Body of pancreas (tissue), 4 donors: ENCODE measurements at regions not wholly inside any gene's neighbourhood (a gene's known extent, or its start where the extent isn't known, plus 50 kb on each side); places are given as distances from the start of the nearest gene placed in this dataset.
"Not testable (repeated sequence)": the region's sequence is repeated elsewhere in the genome, so short reads cannot be mapped to it uniquely, and the experiment has no call there.

Experiments
- ATAC-seq: fragments of 150-250 bp; one replicate; pipeline ENCODE4 v1.9.1; 2016
- DNase-seq, 4 donors: peaks; one replicate each; pipeline ENCODE4 v3.0.0-alpha.2; 2019
- H3K27ac ChIP-seq, 4 donors: fragments of 200-600 bp; sonication (generic); 1 replicate in 3 of 4; 2 replicates in 1 of 4; pipeline versions ENCODE4 v1.5.1 to v1.6.1; 2016 to 2019; ENCODE audit warnings: mild to moderate bottlenecking in 1 of 4, mixed read lengths in 1 of 4, moderate library complexity in 1 of 4
- H3K27me3 ChIP-seq, 2 donors: fragments of 200-600 bp; sonication (generic); one replicate each; pipeline ENCODE4 v1.6.0; 2016; ENCODE audit warnings: mild to moderate bottlenecking in 1 of 2
- H3K36me3 ChIP-seq, 2 donors: fragments of 200-600 bp; sonication (generic); replicated peaks in 1 of 2; 2 replicates each; pipeline ENCODE4 v1.5.1; 2016; ENCODE audit warnings: low read depth in 2 of 2; ENCODE audit not compliant: insufficient read depth in 1 of 2
- H3K4me1 ChIP-seq: fragments of 200-600 bp; sonication (generic); one replicate; pipeline ENCODE4 v1.6.0; 2016
- H3K4me3 ChIP-seq, 2 donors: fragments of 200-600 bp; sonication (generic); 1 replicate in 1 of 2; 2 replicates in 1 of 2; pipeline ENCODE4 v1.5.1; 2016 to 2019
- H3K9me3 ChIP-seq, 3 donors: fragments of 200-600 bp; sonication (generic); 1 replicate in 2 of 3; 2 replicates in 1 of 3; pipeline ENCODE4 v1.5.1; 2016
- POLR2A ChIP-seq, 3 donors: fragments of 450-650 bp; IDR thresholded peaks; one replicate each; pipeline ENCODE4 v1.6.1; 2016; ENCODE audit warnings: antibody characterized with exemption in 3 of 3, mild to moderate bottlenecking in 2 of 3
- WGBS, 2 donors: methylation state at CpG; one replicate each; pipeline ENCODE4 v1.1.5; 2017; 5-methylcytosine and 5-hydroxymethylcytosine counted together
- intact Hi-C: fragments of 100-400 bp; cut with DNase I; formaldehyde crosslinking; loops from one replicate; pipeline ENCODE4 v1.15.1; 2023
- TF ChIP-seq, protein P1 (sequence below), 7 experiments: fragments of 450-650 bp in 4 of 7; fragments of 200-600 bp in 3 of 7; sonication (generic) in 3 of 7; IDR thresholded peaks; one replicate each; pipeline ENCODE4 v1.5.1; 2016 to 2019; ENCODE audit warnings: antibody characterized with exemption in 7 of 7

DNA sequence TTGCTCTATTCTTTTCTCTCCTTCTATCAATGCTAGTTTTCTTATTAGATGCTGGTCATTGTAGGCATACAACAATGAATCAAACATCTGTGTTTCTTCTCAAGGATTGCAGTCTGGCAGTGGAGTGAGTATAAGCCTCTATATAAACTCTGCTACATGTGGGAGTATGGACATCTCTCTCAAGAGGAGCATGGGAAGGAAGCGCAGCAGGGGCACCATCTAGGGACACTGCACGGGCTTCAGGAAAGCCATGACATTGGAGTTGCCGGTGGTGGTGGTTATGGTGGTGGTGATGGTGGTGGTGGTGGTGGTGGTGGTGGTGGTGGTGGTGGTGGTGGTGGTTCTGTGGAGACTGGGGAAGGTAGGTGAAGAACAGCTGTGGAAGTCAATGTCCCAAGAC, 462.6 kb downstream of the RNF144A start:
- Histone ChIP-seq H3K27me3 (no peaks in the 10 kb centered on the region), H3K4me3 (no peak overlapping the region), H3K36me3 (no peaks in the 10 kb centered on the region), H3K27ac (no peak overlapping the region), H3K9me3 (no peaks in the 10 kb centered on the region), H3K4me1 (peaks cover 12% of the 10 kb centered on the region)
- TF ChIP-seq POLR2A (IDR thresholded peaks at IDR 0.05): no peak
- TF ChIP-seq, protein P1, sequence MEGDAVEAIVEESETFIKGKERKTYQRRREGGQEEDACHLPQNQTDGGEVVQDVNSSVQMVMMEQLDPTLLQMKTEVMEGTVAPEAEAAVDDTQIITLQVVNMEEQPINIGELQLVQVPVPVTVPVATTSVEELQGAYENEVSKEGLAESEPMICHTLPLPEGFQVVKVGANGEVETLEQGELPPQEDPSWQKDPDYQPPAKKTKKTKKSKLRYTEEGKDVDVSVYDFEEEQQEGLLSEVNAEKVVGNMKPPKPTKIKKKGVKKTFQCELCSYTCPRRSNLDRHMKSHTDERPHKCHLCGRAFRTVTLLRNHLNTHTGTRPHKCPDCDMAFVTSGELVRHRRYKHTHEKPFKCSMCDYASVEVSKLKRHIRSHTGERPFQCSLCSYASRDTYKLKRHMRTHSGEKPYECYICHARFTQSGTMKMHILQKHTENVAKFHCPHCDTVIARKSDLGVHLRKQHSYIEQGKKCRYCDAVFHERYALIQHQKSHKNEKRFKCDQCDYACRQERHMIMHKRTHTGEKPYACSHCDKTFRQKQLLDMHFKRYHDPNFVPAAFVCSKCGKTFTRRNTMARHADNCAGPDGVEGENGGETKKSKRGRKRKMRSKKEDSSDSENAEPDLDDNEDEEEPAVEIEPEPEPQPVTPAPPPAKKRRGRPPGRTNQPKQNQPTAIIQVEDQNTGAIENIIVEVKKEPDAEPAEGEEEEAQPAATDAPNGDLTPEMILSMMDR (IDR thresholded peaks at IDR 0.05): peak in 3 of 7 experiments; percentile 33 to 66 (median 41)
- WGBS, 2 donors: 84 to 86% methylated on average over 3 of the region's 3 CpGs
- ATAC-seq (no peak), DNase-seq (peak in 3 of 4 donors; percentile 43 to 81 (median 48))
- intact Hi-C loops: loop anchor here (10.0 kb wide), 1 partner anchor 175 kb away; no protein-coding TSS in a partner anchor

GRCh38 chr2:7384773-7385349, 467.6 kb downstream of the RNF144A start:
- Histone ChIP-seq H3K4me3 (no peak overlapping the region), H3K36me3 (no peaks in the 10 kb centered on the region), H3K27me3 (no peaks in the 10 kb centered on the region), H3K27ac (no peak overlapping the region), H3K4me1 (no peaks in the 10 kb centered on the region), H3K9me3 (no peaks in the 10 kb centered on the region)
- intact Hi-C loops: loop anchor here (10.0 kb wide), 1 partner anchor 180 kb away; no protein-coding TSS in a partner anchor
- TF ChIP-seq, protein P1 (IDR thresholded peaks at IDR 0.05): no peak
- no peak for TF ChIP-seq POLR2A (IDR thresholded peaks at IDR 0.05)
- 80 to 82% methylated on average over 11 of the region's 11 CpGs for WGBS, 2 donors
- ATAC-seq: no peak
- no peak for DNase-seq

GRCh38 chr2:7390311-7390710, 473.1 kb downstream of the RNF144A start:
- H3K27ac ChIP-seq, ATAC-seq, H3K27me3 ChIP-seq, H3K36me3 ChIP-seq, DNase-seq, H3K9me3 ChIP-seq, H3K4me1 ChIP-seq, H3K4me3 ChIP-seq, intact Hi-C loops: not testable (repeated sequence)
- 88 to 92% methylated on average over 4 of the region's 4 CpGs for WGBS, 2 donors

DNA sequence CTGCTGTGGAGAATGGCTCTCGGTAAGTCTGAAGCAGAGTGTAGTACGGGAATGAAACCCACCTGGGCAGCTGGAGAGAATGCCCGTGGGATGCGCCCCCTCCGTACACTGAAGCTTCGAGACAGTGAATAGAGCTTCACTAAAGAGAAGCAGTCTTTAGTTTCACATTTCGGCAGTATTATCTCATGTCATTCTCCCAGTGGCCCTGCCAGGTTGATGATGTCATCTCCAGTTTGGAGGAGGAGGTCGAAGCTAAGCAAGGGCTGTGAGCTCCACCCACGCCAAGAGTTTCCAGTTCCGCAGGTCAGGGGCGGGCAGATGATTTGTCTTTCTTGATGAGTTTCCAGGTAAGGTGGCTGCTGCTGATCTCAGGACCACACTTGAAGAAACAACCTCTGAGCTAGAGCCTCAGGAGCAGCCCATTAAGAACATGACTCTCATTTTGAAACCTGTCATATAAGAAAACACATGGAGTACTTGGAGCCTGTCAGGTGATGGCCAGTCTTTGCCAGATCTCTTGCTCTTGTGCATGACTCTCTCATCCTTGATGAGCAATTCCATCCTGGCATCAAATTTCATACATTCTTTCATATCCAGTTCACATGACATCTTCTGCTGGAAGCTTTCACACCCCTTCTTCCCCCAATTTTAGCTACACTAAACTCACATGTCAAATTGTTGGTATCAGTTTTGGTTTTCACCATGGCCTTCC, 475.0 kb downstream of the RNF144A start:
- DNase-seq: peak in 3 of 4 donors; percentile 20 to 27 (median 22)
- Histone ChIP-seq H3K9me3 (no peaks in the 10 kb centered on the region), H3K4me3 (no peak overlapping the region), H3K27me3 (no peaks in the 10 kb centered on the region), H3K27ac (no peak overlapping the region), H3K4me1 (no peaks in the 10 kb centered on the region), H3K36me3 (no peaks in the 10 kb centered on the region)
- no peak for TF ChIP-seq POLR2A (IDR thresholded peaks at IDR 0.05)
- TF ChIP-seq, protein P1 (IDR thresholded peaks at IDR 0.05): no peak
- no peak for ATAC-seq
- 78 to 86% methylated on average over 11 of the region's 11 CpGs for WGBS, 2 donors
- intact Hi-C loops: no loop called here

DNA sequence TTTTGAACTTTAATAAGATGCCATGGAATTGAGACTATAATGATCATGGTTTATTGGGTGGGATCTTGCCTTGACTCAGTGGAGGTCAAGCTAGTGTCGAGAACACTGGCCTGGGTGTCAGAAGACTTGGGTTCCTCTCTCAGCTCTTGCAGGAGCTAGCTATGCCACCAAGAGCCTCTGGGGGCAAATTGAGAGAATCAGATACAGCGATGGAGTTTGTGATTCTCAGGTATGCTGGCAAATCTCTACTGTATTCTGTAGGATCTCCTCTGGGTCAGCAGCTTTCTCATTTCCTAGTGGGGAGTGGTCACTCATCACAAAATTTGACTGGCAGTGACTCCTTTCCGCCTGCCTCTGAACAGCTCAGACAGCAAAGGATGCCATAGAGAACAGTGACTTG, 477.0 kb downstream of the RNF144A start:
- no peaks in the 10 kb centered on the region for H3K9me3 ChIP-seq
- no peaks in the 10 kb centered on the region for H3K36me3 ChIP-seq
- H3K27me3 ChIP-seq: no peaks in the 10 kb centered on the region
- DNase-seq: no peak
- TF ChIP-seq, protein P1 (IDR thresholded peaks at IDR 0.05): no peak
- no peak for TF ChIP-seq POLR2A (IDR thresholded peaks at IDR 0.05)
- no peak overlapping the region for H3K4me3 ChIP-seq
- H3K27ac ChIP-seq: no peak overlapping the region
- WGBS, 2 donors: 85 to 86% methylated on average over 3 of the region's 3 CpGs
- no peak for ATAC-seq
- intact Hi-C loops: no loop called here
- no peaks in the 10 kb centered on the region for H3K4me1 ChIP-seq
